ENCODE measurements at regions not wholly inside any gene's neighbourhood (a gene's known extent, or its start where the extent isn't known, plus 50 kb on each side); places are given as distances from the start of the nearest gene placed in this dataset.
A peak's percentile ranks its signal among the peaks of the same experiment; 100 is the strongest.

DNA sequence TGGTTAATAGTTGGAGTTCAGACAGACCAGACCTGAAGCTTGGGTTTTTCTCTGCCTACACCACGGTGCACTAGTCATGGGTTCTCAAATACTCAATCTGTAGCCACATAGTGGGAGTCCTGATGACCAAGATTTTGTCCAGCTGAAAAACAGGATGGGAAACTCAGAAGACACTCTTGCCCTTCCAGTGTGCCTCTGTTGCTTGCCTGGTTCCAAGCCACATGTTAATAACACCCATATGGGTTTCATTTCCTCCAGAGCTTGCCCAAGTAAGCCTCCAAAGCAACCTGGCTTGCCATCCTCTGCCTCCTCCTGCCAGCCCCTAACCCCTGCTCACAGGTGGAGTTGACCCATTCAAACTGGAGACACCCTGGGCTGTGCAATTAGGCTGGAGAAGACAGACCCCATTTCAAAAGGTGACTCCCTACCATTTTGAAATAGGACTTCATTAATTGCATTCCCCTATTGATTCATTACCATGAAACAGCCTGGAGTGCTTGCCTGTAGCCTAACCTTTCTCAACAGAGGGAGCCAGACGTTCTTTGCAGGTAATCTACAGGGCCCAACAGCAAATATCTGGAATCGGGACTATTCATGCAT, 108.0 kb upstream of the HABP2 start:
- DNase-seq = peak in 1 of 2 donors; percentile 28

DNA sequence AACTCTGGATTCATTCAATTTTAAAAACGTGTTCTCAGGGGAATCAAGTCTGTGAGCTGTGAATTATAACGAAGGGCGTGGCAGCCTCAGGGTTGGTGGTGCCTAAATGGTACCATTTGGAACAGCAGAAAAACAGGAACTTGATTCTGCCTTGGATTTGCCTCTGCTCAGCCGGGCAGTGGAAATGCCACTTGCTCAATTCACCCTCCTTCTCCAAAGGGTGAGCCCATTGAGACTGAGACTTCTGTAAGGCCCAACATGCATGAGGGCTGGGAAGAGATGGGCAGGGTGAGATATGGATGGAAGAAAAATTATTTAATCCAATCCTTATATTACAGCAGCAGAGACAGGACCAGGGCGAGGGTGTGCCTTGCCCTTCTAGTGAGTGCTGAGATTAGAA, 107.1 kb upstream of the HABP2 start:
- peak; percentile 15 to 27 for DNase-seq

DNA sequence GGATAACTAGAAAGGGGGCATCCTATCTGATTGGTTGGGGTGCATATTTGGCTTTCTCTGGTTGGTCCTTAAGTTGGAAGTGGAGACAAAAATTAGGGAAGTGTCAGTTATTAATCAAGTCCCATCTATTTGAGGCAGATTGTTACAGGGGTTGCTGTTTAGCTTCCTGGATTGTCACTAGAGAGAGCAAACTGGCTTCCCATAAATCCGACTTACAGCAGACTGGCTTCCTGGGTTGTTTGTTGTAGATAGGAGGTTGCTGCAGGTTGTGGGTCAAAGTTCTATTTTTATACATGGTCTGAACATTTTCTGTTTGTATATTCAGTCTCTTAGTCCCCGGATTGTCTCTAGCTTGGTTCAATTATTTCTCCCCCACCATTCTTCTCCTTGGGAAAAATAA, 106.1 kb upstream of the HABP2 start:
- no peak for DNase-seq

DNA sequence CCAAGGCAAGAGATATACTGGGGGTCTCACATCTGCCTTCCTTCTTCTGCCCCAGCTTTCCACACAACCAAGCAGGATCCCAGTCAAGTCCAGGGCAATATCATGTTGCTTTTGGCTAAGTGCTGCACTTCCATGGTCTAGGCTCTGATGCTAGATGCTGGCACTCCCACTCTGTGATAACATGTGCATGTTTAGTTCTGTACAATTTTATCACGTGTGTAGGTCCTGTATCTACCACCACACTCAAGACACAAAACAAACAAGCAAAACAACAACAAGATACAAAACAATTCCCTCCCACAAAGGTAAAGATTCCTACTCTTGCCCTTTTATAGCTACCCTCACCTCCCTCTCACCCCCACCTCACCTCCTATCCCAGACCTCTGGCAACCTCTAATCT, 105.6 kb upstream of the HABP2 start:
- no peak for DNase-seq

DNA sequence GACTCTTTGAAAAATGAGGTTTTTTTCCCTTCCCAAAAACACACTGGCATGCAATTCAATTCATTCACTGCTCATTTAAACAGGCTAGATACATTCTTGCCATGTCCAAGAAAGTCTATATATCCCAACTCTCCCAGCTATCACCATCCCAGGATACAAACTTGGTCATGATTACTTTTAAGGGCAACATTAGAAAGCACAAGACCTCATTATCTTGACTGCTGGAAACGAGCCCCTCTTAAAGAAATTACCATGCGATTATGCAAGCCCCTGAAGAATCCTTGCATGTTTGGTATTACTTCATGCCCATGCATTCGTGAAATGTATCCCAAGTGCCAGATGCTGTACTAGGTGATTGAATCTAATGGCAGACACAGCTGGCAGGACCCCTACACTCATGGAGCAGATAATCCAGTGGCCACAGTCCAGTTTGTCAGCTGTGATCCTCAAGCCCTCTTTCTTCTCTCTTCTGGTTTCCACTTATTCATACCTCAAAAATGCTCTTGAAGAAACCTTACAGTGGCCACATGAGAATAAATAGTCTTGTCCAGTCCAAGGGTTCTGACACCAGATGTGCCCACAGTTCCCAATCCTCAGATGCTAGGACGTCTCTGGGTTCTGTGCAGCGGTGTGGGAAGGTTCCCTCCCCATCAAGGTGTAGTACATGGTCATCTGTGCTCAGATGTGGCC, 103.7 kb upstream of the HABP2 start:
- DNase-seq = no peak

DNA sequence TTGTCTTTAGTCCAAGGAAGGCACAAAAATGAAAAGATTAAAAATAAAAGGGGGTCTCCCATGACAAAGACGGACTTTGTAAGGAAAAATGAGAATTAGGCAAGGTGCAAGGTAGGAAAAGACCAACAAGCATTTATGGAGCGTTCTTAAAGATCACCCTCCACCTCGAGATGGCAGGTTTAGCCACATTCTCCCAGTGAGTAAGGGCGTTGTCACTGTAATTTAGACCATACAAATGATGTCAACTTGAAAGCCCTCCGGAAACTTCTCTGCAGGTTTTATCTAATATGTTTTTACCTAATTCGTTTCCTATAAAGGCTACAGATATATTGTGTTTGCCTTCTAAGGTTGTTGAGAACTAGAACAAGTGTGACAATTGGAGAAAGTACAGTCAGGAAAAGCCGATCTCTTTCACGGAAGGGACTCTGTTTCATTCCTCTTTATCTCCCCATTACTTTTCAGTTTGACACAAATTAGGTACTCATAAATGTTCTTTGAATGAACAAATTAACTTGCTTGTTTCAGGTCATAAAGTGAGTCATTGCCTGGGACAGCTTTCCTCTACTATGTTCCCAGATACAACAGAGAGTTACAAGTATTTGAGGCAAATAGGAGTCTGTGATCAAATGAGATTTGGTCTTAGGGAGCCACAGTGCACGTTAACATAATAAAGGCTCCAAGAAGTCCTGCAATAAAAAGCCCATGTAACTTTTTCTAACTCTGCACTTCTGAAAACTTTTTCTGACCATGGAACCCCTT, 102.6 kb upstream of the HABP2 start:
- DNase-seq = no peak

DNA sequence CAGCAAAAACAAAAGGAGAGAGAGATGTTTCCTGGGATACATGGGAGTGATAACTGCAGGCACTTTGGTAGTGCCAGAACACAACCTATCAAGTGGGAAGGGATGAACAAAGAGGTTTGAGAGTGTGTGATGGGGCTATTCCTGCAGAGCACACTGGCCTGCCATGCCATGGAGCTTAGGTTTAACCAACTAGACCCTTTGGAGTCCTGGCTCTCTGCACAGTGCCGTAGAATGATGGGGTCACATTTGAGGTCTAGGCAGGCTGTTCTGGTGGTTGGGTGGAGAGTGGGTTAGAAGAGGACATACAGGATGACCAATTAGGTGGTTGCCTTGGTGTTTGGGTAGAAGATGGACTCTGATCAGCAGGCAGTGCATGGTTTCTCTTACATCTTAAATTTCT, 101.9 kb upstream of the HABP2 start:
- no peak for DNase-seq

DNA sequence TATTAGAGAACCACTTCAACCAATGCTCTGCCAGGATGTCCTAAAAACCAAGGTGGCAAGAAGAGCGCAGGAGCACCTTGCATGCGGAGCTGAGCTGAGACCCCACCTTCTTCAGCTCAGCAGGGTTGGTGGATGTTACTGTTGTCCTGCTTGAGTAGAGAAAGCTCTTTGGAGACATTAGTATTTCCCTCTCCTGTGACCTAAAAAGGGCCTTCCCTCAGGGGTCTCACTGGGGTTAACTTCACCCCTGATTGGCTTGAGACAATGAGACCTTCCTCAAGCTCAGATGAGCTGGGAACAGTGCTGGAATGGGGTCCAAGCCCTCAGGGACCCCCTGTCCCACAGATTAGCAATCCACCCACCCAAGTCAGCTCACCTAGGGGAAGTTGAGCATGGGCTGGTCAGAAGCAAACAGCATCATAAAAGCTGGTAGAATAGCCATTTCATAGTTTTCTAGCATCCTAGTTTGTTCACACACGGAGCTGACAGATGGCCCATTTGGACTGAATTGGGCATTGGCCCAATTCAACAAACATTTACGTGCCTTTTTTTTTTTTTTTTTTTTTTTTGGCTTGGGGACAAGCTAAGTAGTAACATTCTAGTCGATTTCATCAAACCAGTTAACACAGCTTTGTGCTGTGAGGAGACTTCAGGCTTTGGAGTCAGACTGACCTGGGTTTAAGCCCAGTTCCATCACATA, 100.6 kb upstream of the HABP2 start:
- no peak for DNase-seq

DNA sequence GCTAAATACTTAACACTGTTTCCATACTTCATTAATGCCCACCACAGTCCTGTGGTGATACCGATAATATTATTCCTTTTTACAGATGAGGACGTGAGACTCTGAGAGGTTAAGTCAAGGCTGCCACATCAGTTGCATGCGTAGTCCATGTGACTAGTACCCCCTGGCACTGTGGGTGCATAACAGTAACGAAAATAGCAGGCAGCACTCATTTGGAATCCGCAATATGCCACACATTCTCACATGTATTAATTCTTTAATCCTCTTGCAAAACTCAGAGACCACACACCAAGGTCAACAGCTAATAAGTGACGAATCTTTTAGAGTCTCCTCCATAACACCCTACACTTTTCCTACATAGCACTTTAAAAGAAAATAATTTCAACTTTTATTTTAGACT, 99.5 kb upstream of the HABP2 start:
- DNase-seq = no peak

DNA sequence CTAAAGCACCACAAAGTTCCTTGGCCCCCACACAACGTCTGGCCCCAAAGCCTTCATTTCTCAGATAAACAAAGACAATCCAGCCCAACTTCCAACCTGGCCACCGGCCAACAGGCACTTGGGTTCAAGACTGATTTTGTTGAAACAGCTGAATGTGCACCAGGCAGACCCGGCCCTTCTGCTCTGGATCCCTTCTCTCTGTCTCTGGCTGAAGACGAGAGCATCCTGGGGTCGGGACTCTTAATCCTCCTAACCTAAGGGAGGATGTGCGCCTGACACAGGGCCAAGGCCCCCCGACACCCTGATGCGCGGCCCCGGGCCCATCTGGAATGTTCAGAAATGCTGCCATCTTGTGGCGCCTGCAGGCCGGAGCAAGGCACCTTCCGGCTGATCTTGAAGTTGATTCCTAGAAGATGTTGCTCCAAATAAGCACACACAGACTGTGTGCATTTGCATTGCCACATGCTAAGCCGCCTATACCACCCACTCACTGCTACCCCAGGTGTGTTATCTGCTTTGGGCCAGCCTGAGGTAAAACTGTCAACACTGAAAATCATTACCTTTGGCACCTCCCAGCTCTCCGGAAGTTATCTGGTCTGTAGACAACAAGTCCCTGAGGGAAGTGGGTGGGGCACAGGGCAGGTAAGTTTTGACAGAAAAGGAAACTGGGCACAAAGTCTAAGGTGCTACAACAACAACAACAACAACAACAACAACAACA, 98.4 kb upstream of the HABP2 start:
- DNase-seq = peak in 1 of 2 donors; percentile 45

DNA sequence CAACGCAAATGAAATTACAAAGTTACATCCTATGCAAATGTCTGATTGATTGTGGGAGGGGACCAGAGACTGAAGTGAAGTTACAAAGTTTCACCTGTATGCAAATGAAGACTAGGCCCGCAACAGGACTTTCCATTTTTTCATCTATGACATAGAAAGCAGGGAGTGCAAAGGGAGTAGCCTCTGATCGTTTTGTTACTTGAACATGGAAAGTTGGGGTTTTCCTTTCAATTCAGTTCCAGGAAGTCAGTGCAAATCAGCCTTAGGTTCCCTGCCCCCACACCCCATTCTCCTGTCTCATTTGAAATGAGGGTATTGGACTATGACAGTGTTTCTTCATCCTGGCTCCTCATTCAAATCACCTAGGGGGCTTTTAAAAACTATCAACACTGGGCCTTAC, 96.9 kb upstream of the HABP2 start:
- peak in 1 of 2 donors; percentile 14 for DNase-seq

DNA sequence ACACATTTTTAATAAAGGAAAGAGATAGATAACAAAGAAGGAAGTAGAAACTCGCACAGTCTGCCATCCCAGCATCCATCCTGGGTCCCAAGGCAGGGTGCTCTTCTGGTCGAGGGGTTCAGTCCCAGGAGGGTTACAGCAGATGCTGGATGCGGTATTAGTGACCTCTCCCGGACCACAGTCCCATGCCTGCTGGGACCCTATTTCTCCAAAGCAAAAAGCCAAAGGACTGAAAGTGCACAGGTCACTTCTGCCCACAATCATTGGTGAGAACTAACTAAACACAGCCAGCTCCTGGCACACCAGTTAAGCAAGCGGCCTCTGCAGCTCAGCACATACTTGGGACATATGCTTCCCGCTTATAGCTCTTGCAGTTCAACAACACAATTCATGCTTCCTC, 96.1 kb upstream of the HABP2 start:
- no peak for DNase-seq

DNA sequence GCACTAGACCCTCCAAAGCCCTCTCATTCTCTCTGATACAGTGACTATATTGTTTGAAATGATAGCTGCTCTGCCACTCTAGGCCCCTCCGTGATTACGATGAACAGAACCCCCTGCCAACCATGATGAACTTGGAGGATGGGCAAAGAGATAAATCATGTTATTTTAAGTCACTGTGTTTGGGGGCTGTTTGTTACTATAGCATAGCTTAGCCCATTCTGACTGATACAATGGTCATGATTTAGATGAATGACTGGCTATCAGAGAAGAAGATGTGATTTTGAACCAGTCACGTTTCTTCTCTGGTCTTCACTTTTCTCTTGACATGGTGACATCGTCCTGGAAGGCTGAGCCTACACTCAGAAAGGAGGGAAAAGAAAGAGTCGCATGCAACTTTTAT, 95.4 kb upstream of the HABP2 start:
- DNase-seq = no peak

DNA sequence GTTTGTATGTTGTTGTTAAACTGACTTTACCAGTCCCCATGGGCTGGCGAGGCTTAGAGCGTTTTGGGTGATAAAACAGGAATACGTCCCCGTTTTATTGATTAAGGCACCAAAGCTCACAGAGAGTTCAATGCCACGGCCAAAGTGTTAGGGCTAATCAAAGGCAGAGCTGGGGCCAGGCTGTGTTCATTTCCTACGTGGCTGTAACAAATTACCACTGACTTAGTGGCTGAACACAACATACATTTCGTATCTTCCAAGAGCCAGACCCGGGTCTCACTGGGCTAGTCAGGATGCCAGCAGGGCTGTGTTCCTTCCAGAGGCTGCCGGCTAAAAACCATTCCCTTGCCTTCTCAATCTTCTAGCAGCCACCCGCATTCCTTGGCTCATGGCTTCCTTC, 94.4 kb upstream of the HABP2 start:
- no peak for DNase-seq

DNA sequence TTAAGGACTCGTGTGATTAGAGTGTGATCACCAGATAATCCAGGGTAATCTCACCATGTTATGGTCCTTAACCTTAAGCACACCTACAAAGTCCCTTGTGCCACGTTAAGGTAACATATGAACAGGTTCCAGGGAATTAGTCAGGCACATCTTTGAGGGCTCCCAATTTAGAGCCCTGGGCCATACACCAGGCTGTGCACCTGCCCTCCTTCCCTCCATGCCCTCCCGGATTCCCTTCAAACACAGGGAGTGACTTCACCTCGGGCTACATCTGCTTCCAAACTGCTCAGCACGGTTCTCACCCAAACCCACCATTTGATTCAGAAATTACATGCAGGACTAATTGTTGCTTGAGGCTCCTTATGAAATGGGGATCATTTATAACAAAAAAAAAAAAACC, 93.9 kb upstream of the HABP2 start:
- no peak for DNase-seq

DNA sequence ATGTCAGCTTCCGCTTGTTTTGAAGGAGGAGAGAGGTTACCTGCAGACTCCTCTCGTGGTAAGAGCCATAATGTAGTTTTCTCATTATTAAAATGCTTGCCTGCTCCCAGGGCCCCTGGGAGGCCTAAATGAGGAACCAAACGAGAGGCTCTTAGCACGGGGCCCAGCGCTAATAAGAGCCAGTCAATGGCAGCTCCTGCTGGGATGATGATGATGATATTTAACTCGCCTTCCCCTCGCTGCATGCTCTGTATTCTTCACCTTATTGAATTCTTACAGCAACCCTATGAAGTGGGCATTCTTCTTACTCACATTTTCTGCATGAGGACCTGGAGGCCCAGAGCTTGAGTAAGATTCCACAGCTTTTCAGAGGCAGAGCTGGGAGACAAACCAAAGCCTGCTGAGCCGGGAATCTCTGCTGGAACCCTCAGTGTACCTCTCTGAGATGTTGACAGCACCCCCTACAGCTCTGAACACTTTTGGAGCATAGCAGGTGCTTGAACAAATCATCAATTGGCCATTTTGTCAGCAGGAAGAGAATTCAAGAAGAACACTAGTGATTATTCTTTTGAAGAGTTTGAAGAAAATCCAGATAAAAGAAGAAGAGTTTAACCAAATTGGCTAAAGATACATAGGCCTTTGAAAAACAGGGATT, 93.1 kb upstream of the HABP2 start:
- no peak for DNase-seq

DNA sequence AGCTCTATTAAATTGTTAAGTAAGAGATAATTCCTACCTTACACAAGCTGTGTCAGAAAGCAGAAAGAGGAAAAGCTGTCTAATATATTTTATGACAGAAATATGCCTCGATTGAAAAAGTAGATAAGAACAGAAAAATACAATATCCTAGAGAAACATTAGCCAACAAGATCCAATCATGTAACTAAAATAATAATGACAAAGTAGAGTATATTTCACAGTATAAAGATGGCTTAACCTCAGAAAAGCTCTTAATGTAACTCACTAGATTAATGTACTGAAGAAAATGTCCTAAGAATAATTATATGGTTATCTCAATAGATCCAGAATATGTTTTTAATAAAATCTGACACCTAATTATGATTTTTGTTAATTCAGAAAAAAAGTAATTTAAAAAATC, 89.8 kb upstream of the HABP2 start:
- DNase-seq = no peak

DNA sequence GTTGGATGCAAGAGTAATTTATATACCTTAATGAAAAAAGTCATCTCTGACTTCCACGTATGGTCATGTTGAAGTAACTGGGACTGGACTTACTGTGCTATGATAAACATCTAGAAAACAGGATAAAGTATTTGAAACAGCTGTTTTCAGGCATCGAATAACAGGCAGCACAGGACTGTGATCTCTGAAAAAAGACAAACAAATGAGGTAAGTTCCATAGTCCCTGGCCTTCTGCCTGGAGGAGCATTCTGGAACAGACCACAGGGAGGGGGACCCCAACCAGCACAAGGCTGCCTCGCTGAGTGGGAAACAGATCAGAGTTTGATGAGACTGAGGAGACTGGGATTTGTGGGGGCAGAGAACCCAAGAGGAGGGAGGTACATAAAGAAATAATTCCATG, 89.1 kb upstream of the HABP2 start:
- DNase-seq = no peak

DNA sequence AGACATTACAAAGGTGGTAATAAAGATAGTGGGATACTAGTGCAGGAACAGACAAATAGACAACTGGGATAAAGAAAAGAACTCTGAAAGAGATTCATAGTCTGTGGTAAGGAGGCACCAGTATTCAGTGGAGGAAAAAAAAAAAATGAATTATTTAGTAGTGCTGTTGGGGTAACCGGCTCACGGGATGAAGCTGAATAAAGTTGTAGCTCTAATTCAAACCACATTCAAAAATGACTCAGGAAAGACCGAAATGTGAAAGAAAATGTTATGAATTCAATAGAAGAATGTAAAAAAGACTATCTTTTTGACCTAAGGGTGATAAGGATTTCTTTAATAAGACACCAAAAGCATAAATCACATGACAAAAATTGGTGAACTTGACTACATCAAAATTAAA, 83.1 kb upstream of the HABP2 start:
- no peak for DNase-seq

DNA sequence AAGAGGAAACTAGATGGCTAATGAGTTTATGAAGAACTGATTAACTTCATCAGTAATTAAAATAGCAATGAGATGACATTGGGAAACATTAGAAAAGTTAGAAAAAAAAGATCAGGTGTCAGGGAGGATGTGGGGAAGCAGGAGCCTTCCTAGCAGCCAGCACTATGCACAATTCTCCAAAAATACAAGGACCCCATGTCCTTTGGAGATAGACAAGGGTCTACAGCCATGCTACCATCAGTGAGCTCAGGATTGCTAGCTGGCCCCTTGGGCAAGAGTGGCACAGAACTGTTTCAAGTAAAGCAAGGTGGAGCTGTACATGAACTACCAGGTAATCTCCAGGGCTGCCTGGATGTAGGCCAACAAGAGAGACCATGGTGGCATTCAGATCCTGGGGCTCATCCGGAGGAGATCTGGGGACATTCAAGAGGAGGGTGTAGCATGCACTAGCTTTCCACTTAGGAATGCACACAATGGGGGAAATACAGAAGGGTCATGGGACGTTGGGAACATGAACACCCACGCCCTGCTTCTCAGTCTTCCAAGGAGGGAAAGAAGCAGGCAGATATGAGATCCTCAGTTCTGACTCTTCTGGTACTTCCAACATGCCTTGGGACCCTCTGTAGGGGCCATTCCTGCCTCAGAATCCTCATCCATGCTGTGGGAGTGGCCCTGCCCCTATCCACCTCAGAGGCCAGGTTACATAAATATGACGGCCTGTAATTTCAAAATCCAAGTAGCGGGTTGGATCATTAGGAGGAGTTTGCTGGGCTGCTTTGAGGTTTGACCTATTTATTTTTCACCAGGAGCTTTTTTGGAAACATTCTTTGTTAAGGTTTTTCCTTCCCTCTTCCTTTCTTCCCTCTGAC, 82.2 kb upstream of the HABP2 start:
- no peak for DNase-seq

DNA sequence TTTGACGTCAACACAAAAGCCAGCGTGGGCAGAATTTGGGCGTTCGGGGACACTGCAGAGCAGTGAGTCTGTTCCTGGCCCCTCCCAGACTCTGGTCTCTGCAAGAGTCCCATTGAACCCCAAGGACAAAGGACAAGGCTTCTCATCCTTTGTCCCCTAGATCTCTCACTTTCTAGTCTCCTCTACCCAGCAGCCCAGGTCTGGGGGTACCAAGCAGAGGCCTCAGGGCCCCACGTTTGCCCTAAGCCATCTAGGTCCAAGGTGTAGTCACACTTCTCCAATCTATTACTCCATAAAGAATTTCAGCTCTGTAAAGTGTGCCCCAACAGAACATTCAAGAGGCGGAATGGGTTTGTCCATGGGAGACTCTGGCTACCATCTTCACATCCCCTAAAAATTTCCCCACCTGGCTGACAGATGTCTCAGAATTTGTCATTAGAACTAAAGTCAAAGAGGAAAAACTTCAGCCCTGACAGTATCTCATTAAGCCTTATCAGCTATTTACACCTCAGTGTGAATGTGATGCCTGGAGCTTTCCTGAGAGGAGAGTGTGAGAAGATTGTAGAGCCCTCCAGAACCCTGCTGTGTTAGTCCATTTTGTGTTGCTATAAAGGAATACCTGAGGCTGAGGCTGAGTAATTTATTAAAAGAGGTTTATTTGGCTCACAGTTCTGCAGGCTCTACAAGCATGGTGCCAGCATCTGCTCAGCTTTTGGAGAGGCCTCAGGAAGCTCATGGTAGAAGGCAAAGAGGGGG, 81.4 kb upstream of the HABP2 start:
- no peak for DNase-seq
